Muscle layer of colon (tissue), 2 donors: ENCODE measurements at regions not wholly inside any gene's neighbourhood (a gene's known extent, or its start where the extent isn't known, plus 50 kb on each side); places are given as distances from the start of the nearest gene placed in this dataset.

Source experiments
- H3K27ac ChIP-seq: one replicate; pipeline ENCODE4 v1.7.0; 2013; ENCODE audit warnings: low read depth, mild to moderate bottlenecking, low read length, moderate library complexity
- H3K27me3 ChIP-seq, 2 donors: one replicate each; pipeline ENCODE4 v1.7.0; 2013; ENCODE audit warnings: low read length in 2 of 2, mild to moderate bottlenecking in 2 of 2; ENCODE audit not compliant: insufficient read depth in 2 of 2, control insufficient read depth in 1 of 2
- H3K36me3 ChIP-seq: one replicate; pipeline ENCODE4 v1.7.0; 2013; ENCODE audit warnings: mild to moderate bottlenecking, low read length; ENCODE audit not compliant: insufficient read depth
- H3K4me1 ChIP-seq: one replicate; pipeline ENCODE4 v1.7.0; 2013; ENCODE audit warnings: mild to moderate bottlenecking, low read length; ENCODE audit not compliant: insufficient read depth
- H3K4me3 ChIP-seq, 2 donors: one replicate each; pipeline ENCODE4 v1.7.0; 2013; ENCODE audit warnings: low read length in 2 of 2, low read depth in 1 of 2, mild to moderate bottlenecking in 1 of 2, moderate library complexity in 1 of 2
- H3K9ac ChIP-seq: one replicate; pipeline ENCODE4 v1.7.0; 2013; ENCODE audit warnings: low read length
- H3K9me3 ChIP-seq: one replicate; pipeline ENCODE4 v1.7.0; 2013; ENCODE audit warnings: mild to moderate bottlenecking, low read length
- donor health status: abdominal sarcoma.
- donor health status: Adenocarcinoma of cecum.

DNA sequence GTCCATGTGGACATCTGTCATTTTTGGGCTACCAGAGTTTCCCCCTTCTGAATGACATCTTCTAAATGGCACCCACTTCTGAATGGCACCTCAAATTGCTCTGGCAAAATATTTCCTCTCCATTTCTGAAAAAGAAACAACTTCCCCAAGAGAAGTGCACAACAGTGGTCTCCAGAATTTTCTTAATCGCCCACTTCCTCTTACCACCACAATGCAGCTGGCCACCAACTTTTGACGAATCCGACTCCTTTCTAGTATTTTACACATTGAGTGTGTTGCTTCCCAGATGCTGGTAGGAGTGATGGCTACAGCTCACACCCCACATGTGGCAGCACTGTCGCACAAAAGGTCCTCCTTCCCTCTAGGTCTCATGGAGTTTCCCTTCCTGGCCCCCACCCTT is 216.1 kb downstream of the FOXA2 start:
- H3K27ac ChIP-seq: no peak overlapping the region
- no peaks in the 10 kb centered on the region for H3K9me3 ChIP-seq
- H3K4me3 ChIP-seq: no peak overlapping the region
- H3K9ac ChIP-seq: no peak overlapping the region
- H3K36me3 ChIP-seq: no peaks in the 10 kb centered on the region
- no peaks in the 10 kb centered on the region for H3K27me3 ChIP-seq
- no peaks in the 10 kb centered on the region for H3K4me1 ChIP-seq

DNA sequence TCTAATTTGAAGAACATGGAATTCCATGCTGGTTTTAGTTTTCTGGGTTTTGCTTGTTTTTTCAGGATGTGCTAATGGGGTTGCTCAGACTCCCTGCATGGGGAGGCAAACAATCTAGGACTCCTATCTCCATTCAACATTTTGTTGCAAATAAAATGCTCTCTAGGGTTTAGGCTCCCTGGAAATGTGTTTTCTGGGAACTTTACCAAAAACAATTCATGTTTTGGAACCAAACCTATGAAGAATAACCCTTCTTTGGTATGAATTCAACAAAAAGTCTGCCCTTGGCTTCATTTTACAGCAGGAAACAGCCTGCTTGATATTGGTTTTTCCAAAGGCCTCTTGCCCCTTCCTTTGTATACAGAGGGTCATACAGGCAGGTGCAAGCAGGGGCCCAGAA is 217.7 kb downstream of the FOXA2 start:
- H3K4me1 ChIP-seq: no peaks in the 10 kb centered on the region
- H3K9me3 ChIP-seq: no peaks in the 10 kb centered on the region
- H3K4me3 ChIP-seq: no peak overlapping the region
- H3K36me3 ChIP-seq: no peaks in the 10 kb centered on the region
- no peak overlapping the region for H3K9ac ChIP-seq
- no peaks in the 10 kb centered on the region for H3K27me3 ChIP-seq
- H3K27ac ChIP-seq: no peak overlapping the region

DNA sequence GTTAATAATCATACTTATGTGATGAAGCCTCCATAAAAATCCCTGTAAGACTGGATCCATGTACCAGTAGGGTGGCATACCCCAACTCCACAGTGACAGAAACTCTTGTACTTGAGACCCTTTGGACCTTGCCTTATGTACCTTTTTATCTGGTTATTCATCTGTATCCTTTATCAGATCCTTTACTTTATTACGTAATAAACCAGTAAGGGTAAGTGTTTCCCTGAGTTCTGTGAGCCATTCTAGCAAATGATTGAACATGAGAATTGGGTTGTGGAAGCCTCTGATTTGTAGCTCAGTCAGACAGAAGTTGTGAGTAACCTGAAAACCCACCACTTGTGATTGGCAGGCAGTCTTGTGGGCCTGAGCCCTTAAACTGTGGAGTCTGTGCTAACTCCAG is 229.7 kb downstream of the FOXA2 start:
- Histone ChIP-seq H3K9me3 (no peaks in the 10 kb centered on the region), H3K4me1 (no peaks in the 10 kb centered on the region), H3K4me3 (no peak overlapping the region), H3K9ac (no peak overlapping the region), H3K27ac (no peak overlapping the region), H3K36me3 (no peaks in the 10 kb centered on the region), H3K27me3 (peaks cover 0 to 3% of the 10 kb centered on the region in 2 donors)

DNA sequence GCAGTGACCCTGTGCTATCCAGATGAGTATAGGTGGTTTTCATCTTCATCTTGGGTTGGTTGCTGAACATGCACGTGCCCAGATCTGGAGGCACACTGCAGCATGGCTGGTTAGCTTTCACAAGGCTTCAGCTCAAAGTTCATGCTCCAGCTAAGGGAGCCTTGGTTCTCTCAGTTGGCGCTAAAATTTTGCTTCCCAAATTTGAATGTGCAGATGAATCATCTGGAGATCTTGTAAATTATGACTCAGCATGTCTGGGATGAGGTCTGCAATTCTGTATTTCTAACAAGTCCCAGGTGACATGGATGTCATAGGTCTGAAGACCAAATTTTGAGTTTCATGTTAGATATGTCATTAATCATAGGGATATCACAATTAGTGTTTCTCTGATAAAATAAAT is 230.8 kb downstream of the FOXA2 start:
- H3K9me3 ChIP-seq: no peaks in the 10 kb centered on the region
- no peak overlapping the region for H3K27ac ChIP-seq
- no peak overlapping the region for H3K4me3 ChIP-seq
- no peak overlapping the region for H3K9ac ChIP-seq
- H3K4me1 ChIP-seq: no peaks in the 10 kb centered on the region
- no peaks in the 10 kb centered on the region for H3K36me3 ChIP-seq
- no peaks in the 10 kb centered on the region for H3K27me3 ChIP-seq

DNA sequence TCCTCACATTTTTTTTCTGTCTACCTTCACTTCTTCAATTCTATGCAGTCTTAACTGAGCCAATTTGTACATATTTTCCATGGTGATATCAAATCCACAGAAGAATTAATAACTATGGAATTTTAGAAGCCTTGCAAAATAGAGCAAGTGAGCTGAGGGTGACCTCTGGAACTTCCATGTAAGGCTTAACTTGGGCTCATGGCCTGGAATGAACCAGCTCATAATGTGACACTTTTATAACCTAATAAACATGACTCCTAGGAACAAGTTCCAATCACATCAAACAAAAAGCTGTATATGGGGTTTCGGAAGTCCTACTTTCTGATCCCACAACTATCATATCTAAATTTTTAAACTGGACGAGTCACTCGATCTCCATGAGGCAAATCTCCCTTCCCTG is 232.4 kb downstream of the FOXA2 start:
- no peaks in the 10 kb centered on the region for H3K9me3 ChIP-seq
- no peaks in the 10 kb centered on the region for H3K36me3 ChIP-seq
- no peaks in the 10 kb centered on the region for H3K27me3 ChIP-seq
- H3K4me1 ChIP-seq: no peaks in the 10 kb centered on the region
- no peak overlapping the region for H3K4me3 ChIP-seq
- no peak overlapping the region for H3K9ac ChIP-seq
- no peak overlapping the region for H3K27ac ChIP-seq

DNA sequence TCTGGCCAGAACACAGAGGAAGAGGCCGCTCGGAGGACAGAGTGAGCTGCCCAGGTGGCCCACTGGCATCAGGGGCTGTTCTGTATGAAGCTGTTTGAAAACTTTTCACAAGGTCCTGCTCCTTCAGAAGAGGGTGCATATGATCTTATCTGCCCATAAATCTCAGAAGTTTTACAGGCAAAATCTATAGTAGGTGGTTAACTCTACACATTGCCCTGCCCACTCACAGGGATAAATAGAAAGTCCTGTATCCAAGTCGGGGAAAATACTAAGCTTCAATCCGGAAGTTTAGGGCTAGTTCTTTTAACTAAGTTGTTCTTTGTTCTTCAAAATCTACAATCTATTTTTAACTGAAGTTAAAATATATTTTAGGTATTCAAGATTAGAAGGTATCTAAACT is 233.7 kb downstream of the FOXA2 start:
- no peaks in the 10 kb centered on the region for H3K27me3 ChIP-seq
- H3K36me3 ChIP-seq: no peaks in the 10 kb centered on the region
- H3K4me1 ChIP-seq: no peaks in the 10 kb centered on the region
- H3K9me3 ChIP-seq: no peaks in the 10 kb centered on the region
- no peak overlapping the region for H3K27ac ChIP-seq
- no peak overlapping the region for H3K4me3 ChIP-seq
- H3K9ac ChIP-seq: no peak overlapping the region

DNA sequence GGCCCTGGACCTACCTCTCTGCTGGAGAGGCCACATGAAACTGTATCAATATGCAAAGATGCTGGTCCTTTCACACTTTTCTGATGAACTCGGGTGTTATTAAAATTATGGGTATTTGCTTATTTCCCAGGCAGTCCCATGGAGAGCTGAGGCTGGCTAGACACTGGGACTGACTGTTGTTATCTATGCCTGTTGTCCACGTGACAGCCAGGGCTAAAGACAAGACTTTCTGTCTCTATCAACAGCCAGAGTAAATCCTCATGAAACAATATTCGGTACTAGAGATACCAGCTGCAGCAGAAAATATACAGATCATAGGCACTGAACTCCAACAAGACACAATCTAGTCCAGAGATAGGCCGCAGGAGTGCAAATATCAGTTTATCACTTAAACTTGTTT is 236.4 kb downstream of the FOXA2 start:
- Histone ChIP-seq H3K4me3 (no peak overlapping the region), H3K9ac (no peak overlapping the region), H3K36me3 (no peaks in the 10 kb centered on the region), H3K9me3 (no peaks in the 10 kb centered on the region), H3K27ac (no peak overlapping the region), H3K4me1 (no peaks in the 10 kb centered on the region), H3K27me3 (peaks cover 0 to 5% of the 10 kb centered on the region in 2 donors)

DNA sequence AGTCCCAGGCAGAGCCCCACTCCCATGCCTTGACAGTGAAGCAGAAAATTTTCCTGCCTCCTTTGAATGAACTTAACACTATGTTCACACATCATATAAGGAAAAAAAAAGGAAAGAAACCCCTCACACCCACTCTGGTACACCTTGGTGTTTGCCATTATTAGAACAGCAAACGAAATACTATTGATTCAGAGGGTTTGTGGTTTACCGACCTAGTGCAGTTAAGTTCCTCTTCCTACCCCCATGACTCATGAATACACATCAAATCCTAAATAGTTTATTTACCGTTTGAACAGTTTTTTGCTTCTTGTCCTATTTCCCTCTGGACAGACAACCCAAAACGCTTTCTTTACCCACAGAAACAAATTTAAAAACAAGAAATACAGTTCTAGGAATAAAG is 237.7 kb downstream of the FOXA2 start:
- no peak overlapping the region for H3K27ac ChIP-seq
- no peaks in the 10 kb centered on the region for H3K36me3 ChIP-seq
- no peak overlapping the region for H3K4me3 ChIP-seq
- H3K27me3 ChIP-seq: peaks cover 0 to 5% of the 10 kb centered on the region in 2 donors
- H3K9ac ChIP-seq: no peak overlapping the region
- no peaks in the 10 kb centered on the region for H3K9me3 ChIP-seq
- no peaks in the 10 kb centered on the region for H3K4me1 ChIP-seq

DNA sequence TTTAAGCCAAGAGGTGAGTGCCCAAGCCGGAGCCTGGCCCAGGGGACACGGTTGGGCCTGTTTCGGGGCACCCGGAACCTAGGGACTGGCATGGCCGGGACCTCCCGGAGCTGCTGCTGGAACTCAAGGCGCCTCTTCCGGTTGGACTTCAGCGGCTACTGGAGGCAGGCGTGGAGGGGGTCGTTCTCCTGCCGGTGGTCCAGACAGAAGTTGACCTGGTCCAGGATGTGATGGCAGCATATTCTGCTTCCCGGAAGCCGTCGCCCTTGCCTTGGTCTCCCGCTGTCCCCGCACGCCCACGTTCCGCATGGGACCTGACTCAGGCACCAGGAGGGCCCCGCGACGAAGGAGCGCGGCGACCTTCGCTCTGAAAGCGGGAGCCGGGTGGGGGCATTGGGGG is 240.8 kb downstream of the FOXA2 start:
- no peak overlapping the region for H3K27ac ChIP-seq
- no peaks in the 10 kb centered on the region for H3K4me1 ChIP-seq
- no peaks in the 10 kb centered on the region for H3K36me3 ChIP-seq
- peaks cover 0 to 5% of the 10 kb centered on the region in 2 donors for H3K27me3 ChIP-seq
- no peaks in the 10 kb centered on the region for H3K9me3 ChIP-seq
- no peak overlapping the region for H3K9ac ChIP-seq
- H3K4me3 ChIP-seq: no peak overlapping the region

DNA sequence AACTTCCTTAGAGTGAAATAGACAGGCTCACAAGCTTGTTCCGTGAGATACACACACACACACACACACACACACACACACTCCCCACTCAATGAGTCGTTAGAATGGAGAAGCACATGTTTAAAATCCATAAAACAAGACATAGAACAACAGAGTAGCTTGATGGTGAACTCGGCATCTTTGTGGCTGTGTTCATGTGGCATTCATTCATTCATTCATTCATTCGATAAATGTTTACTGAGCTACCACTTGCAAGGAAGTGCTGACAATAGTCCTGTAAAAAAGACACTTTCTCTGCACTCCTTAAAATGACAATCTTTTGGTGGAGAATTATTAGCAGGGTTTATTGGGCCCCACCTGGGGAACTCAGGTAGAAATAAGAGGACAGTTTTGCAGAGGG is 242.0 kb downstream of the FOXA2 start:
- no peak overlapping the region for H3K9ac ChIP-seq
- peaks cover 0 to 5% of the 10 kb centered on the region in 2 donors for H3K27me3 ChIP-seq
- H3K27ac ChIP-seq: no peak overlapping the region
- no peaks in the 10 kb centered on the region for H3K36me3 ChIP-seq
- no peaks in the 10 kb centered on the region for H3K4me1 ChIP-seq
- no peak overlapping the region for H3K4me3 ChIP-seq
- no peaks in the 10 kb centered on the region for H3K9me3 ChIP-seq

DNA sequence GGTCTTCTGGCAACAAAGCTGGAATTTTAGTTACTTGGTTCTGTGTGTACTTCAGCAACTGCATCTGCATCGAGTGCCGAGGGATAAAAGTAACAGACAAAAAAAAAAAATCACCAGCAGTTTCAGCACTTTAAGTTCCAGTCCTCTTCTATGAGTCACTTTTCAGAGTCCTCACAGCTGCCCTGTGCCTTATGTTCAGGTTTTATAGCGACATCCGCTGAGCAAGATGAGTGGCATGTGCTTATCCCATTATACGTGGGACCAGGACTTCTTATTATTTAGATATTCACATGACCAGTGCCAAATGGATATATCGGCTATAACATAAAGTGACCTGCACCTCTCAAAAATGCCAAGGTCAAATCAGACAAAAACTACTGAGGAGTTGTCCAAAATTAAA is 242.9 kb downstream of the FOXA2 start:
- Histone ChIP-seq H3K27me3 (peaks cover 0 to 5% of the 10 kb centered on the region in 2 donors), H3K36me3 (no peaks in the 10 kb centered on the region)

DNA sequence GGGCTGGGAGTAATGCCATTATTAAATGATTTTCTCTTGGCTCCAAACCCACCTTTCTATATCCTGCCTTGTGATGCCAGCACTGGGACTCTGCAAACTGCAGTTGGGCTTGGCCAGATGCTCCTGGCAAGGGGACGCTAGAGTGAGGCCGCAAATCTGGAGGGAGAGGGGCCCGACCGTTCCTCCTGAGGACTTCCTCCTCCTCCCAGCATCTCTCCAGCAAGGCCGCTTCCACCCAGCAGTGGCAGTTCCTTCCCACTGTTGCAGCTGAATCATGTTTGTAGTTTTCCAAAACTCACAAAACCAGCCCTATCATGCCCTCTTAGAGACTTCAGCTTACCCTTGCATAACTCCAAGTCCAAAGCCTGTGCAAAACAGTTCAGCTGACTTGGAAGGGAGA is 244.4 kb downstream of the FOXA2 start:
- Histone ChIP-seq H3K27me3 (peaks cover 0 to 5% of the 10 kb centered on the region in 2 donors), H3K4me3 (no peak overlapping the region), H3K4me1 (no peaks in the 10 kb centered on the region), H3K36me3 (no peaks in the 10 kb centered on the region), H3K9ac (no peak overlapping the region), H3K9me3 (no peaks in the 10 kb centered on the region), H3K27ac (no peak overlapping the region)

More for the DNA sequence above, 242.9 kb downstream of the FOXA2 start:
- Histone ChIP-seq H3K27ac (no peak overlapping the region), H3K9me3 (no peaks in the 10 kb centered on the region), H3K4me3 (no peak overlapping the region), H3K4me1 (no peaks in the 10 kb centered on the region), H3K9ac (no peak overlapping the region)
